ENCODE measurements at regions not wholly inside any gene's neighbourhood (a gene's known extent, or its start where the extent isn't known, plus 50 kb on each side); places are given as distances from the start of the nearest gene placed in this dataset.

DNA sequence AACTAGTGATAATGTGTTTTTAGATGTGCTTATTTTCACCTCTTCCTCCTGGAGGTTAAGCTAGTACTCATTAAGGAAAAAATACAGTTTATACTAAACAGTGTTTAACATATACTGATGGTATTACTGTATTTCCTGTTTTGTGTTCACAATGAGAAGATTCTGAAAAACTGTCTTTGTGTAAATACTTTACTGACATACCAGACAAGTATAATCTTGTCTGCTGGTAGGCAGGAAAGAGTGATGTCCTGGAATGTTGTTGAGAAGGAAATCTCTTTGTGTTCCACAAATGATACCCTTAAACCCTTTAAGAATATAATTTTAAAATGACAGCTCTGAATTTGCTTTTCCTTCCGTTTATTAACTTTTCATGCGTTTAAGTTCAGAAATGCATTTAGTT is 205.5 kb upstream of the NUDT6 start:
- no peak for ATAC-seq
- Histone ChIP-seq H3K36me3 (no peaks in the 10 kb centered on the region), H3K9me3 (no peaks in the 10 kb centered on the region), H3K4me3 (no peak overlapping the region), H3K27ac (no peak overlapping the region), H3K27me3 (no peaks in the 10 kb centered on the region), H3K4me1 (no peaks in the 10 kb centered on the region)
- TF ChIP-seq, protein P1, sequence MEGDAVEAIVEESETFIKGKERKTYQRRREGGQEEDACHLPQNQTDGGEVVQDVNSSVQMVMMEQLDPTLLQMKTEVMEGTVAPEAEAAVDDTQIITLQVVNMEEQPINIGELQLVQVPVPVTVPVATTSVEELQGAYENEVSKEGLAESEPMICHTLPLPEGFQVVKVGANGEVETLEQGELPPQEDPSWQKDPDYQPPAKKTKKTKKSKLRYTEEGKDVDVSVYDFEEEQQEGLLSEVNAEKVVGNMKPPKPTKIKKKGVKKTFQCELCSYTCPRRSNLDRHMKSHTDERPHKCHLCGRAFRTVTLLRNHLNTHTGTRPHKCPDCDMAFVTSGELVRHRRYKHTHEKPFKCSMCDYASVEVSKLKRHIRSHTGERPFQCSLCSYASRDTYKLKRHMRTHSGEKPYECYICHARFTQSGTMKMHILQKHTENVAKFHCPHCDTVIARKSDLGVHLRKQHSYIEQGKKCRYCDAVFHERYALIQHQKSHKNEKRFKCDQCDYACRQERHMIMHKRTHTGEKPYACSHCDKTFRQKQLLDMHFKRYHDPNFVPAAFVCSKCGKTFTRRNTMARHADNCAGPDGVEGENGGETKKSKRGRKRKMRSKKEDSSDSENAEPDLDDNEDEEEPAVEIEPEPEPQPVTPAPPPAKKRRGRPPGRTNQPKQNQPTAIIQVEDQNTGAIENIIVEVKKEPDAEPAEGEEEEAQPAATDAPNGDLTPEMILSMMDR (IDR thresholded peaks at IDR 0.05): no peak
- DNase-seq: no peak
- intact Hi-C loops (cut with DNase I): no loop called here

DNA sequence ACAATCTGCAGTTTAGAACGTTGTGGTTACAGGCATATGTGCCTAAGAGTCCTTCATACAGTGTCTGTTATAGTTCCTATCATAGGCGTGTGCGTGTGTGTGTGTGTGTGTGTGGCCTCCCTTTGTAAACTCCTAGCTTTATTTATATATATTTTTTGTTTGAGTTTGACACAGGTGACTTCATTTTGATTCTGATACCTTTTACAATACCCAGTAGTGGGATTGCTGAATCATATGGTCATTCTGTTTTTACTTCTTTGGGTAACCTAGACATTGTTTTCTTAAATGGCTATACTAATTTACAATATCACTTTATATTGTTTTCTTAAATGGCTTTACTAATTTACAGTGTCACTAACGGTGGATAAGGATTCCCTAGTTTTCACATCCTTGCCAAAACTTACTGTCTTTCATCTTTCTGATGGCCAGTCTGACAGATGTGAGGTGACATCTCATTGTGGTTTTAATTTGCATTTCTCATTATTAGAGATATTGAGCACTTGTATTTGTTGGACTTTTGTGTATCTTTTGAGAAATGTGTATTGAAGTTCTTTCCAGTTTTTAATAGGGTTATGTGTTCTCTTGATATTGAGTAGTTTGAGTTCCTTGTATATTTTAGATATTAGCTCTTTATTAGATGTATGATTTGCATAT is 211.1 kb upstream of the NUDT6 start:
- DNase-seq (no peak), ATAC-seq (no peak)
- no peaks in the 10 kb centered on the region for H3K27me3 ChIP-seq
- no peaks in the 10 kb centered on the region for H3K36me3 ChIP-seq
- TF ChIP-seq, protein P1 (IDR thresholded peaks at IDR 0.05): no peak
- H3K4me1 ChIP-seq: no peaks in the 10 kb centered on the region
- no peak overlapping the region for H3K27ac ChIP-seq
- no peak overlapping the region for H3K4me3 ChIP-seq
- intact Hi-C loops (cut with DNase I): no loop called here
- H3K9me3 ChIP-seq: no peaks in the 10 kb centered on the region

DNA sequence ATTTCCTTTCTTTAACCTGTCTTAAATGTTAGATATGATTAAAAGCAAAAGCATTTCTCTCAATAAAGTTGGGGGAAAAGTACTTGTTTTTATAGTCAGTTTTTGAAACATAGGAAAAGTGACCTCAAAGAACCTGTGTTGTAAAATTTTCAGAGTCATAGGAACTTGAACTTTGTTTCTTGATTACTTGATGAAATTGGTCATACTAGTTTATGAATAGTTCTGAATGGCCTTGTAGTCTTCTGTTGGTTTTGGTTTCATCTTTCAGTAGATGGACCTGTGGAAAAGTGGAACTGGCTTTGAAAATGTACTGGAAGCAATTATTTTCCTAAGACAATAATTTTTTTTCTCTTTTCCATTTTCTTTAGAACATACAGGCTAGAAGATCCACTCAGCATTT is 222.2 kb upstream of the NUDT6 start:
- TF ChIP-seq, protein P1 (IDR thresholded peaks at IDR 0.05): no peak
- ATAC-seq: no peak
- intact Hi-C loops (cut with DNase I): no loop called here

DNA sequence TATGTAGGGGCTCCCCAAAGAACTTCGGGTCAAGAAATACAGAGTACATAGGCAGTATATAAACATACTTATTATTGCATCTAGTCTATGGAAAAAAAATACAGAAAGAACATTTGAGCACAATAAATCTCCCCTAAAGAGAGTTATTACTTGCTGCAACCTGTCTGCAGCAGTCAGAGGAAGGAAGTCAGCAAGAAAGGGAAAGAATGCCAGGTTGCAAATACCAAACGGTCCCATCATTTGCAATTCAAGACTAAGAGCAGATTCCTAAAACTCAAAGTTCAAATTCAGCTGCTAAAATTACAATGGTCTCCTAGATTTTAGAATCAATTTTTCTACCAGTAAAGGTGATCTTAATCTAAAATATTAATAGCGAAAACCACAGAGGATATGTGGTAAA is 236.2 kb upstream of the NUDT6 start:
- DNase-seq (no peak), ATAC-seq (no peak)
- Histone ChIP-seq H3K27ac (no peak overlapping the region), H3K36me3 (no peaks in the 10 kb centered on the region), H3K9me3 (no peaks in the 10 kb centered on the region), H3K4me1 (no peaks in the 10 kb centered on the region), H3K27me3 (no peaks in the 10 kb centered on the region), H3K4me3 (no peak overlapping the region)
- intact Hi-C loops (cut with DNase I): no loop called here
- TF ChIP-seq, protein P1 (IDR thresholded peaks at IDR 0.05): no peak

More for the DNA sequence above, 222.2 kb upstream of the NUDT6 start:
- Histone ChIP-seq H3K36me3 (no peaks in the 10 kb centered on the region), H3K27me3 (no peaks in the 10 kb centered on the region), H3K4me1 (no peaks in the 10 kb centered on the region), H3K9me3 (no peaks in the 10 kb centered on the region), H3K27ac (no peak overlapping the region), H3K4me3 (no peak overlapping the region)
- DNase-seq: no peak

DNA sequence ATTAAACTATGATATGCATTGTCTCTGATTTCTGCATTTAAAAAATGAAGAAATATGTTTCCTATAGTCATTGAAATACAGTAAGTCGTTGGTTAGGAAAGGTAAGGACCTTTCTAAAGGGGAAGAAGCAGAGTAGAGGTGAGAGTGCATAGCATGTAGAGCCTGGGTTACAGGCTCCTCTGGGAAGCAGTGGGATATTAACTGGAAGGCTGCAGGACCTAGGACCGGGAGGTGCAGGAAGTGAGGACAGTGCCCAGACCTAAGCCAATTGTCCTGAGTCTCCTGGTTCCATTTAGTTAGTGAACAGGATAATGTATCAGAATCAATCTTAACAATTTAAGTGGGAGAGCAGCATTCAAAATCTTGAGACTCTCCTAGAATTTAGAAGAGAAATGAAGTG is 237.1 kb upstream of the NUDT6 start:
- ATAC-seq: no peak
- intact Hi-C loops (cut with DNase I): no loop called here
- Histone ChIP-seq H3K27ac (no peak overlapping the region), H3K4me3 (no peak overlapping the region), H3K27me3 (no peaks in the 10 kb centered on the region), H3K4me1 (no peaks in the 10 kb centered on the region), H3K36me3 (no peaks in the 10 kb centered on the region), H3K9me3 (no peaks in the 10 kb centered on the region)
- TF ChIP-seq, protein P1 (IDR thresholded peaks at IDR 0.05): no peak
- DNase-seq: no peak

DNA sequence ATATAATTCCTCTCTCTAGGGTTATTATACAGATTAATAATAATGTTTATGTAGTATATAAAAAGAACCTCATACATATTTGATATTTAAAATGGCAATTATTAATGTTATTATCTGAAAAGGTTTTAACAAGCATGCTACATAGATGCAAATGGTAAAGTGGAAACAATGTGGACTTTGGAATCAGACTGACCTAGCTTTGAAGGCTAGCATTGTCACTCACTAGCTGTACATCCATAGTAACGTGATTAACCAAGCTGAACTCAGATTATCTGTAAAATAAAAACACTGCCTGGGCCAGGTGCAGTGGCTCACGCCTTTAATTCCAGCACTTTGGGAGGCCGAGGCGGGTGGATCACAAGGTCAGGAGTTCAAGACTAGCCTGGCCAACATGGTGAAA is 233.7 kb upstream of the SPRY1 start:
- no peaks in the 10 kb centered on the region for H3K27me3 ChIP-seq
- TF ChIP-seq, protein P1 (IDR thresholded peaks at IDR 0.05): no peak
- intact Hi-C loops (cut with DNase I): no loop called here
- no peak overlapping the region for H3K4me3 ChIP-seq
- ATAC-seq: no peak
- no peak for DNase-seq
- no peaks in the 10 kb centered on the region for H3K9me3 ChIP-seq
- no peak overlapping the region for H3K27ac ChIP-seq
- H3K36me3 ChIP-seq: no peaks in the 10 kb centered on the region
- H3K4me1 ChIP-seq: no peaks in the 10 kb centered on the region
